Mammary epithelial cell (primary cell): ENCODE measurements at regions not wholly inside any gene's neighbourhood (a gene's known extent, or its start where the extent isn't known, plus 50 kb on each side); places are given as distances from the start of the nearest gene placed in this dataset.

Source experiments
- EZH2 ChIP-seq: IDR thresholded peaks from 2 replicates; pipeline ENCODE4 v1.6.1; 2012; ENCODE audit warnings: low read length, inconsistent platforms, borderline replicate concordance
- TF ChIP-seq, protein P1 (sequence below), 2 donors: IDR thresholded peaks in 1 of 2; conservative IDR thresholded peaks in 1 of 2; 2 replicates each; pipeline ENCODE4 v1.5.1; 2011 to 2012; ENCODE audit warnings: inconsistent platforms in 2 of 2, low read length in 2 of 2, mild to moderate bottlenecking in 2 of 2, control low read depth in 1 of 2, low read depth in 1 of 2; ENCODE audit not compliant: insufficient read depth in 1 of 2; ENCODE audit errors: extremely low read depth in 1 of 2

DNA sequence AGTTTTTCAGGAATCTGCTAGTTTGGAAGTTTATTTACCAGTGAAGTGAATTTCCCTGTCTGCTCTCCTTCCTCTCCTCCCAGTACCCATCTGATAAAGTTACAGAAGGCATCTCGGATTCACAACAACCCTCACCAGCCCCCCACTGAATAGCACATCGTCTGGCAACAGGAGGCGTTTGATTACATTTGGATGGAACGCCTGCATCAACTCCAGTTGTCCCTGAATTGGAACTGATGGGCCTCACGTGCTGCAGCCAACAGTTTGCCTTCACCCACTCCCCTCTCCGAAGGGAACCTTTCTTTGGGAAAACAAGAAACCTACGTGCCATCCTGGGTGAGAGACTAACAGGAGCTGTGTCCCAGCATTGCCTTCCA lies 59.5 kb upstream of the BCL6 start:
- TF ChIP-seq, protein P1, sequence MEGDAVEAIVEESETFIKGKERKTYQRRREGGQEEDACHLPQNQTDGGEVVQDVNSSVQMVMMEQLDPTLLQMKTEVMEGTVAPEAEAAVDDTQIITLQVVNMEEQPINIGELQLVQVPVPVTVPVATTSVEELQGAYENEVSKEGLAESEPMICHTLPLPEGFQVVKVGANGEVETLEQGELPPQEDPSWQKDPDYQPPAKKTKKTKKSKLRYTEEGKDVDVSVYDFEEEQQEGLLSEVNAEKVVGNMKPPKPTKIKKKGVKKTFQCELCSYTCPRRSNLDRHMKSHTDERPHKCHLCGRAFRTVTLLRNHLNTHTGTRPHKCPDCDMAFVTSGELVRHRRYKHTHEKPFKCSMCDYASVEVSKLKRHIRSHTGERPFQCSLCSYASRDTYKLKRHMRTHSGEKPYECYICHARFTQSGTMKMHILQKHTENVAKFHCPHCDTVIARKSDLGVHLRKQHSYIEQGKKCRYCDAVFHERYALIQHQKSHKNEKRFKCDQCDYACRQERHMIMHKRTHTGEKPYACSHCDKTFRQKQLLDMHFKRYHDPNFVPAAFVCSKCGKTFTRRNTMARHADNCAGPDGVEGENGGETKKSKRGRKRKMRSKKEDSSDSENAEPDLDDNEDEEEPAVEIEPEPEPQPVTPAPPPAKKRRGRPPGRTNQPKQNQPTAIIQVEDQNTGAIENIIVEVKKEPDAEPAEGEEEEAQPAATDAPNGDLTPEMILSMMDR (conservative IDR thresholded peaks at IDR 0.05 in 1 of 2, IDR thresholded peaks at IDR 0.05 in 1 of 2; ENCODE audit: extremely low read depth in 1 of 2, insufficient read depth in 1 of 2, low read depth in 1 of 2, low read length in 2 of 2), result no peak
- no peak for TF ChIP-seq EZH2
